ENCODE measurements at regions not wholly inside any gene's neighbourhood (a gene's known extent, or its start where the extent isn't known, plus 50 kb on each side); places are given as distances from the start of the nearest gene placed in this dataset.
"Not testable (repeated sequence)": the region's sequence is repeated elsewhere in the genome, so short reads cannot be mapped to it uniquely, and the experiment has no call there.

- no peak for DNase-seq
These were observed 190.2 kb downstream of the EDN1 start for GRCh38 chr6:12480379-12480778.

GRCh38 chr6:12481292-12481691 is 191.1 kb downstream of the EDN1 start:
- DNase-seq: no peak

- DNase-seq: no peak
These were observed 191.7 kb downstream of the EDN1 start for GRCh38 chr6:12481850-12482249.

- DNase-seq: no peak
These were observed 192.5 kb downstream of the EDN1 start for GRCh38 chr6:12482386-12483375.

GRCh38 chr6:12483712-12484111 is 193.6 kb downstream of the EDN1 start:
- peak; percentile 1 for DNase-seq

GRCh38 chr6:12484519-12484918 is 194.4 kb downstream of the EDN1 start:
- DNase-seq: no peak

- no peak for DNase-seq
These were observed 195.1 kb downstream of the EDN1 start for GRCh38 chr6:12485226-12485764.

GRCh38 chr6:12485837-12486236 is 195.7 kb downstream of the EDN1 start:
- no peak for DNase-seq

GRCh38 chr6:12490351-12490903 is 200.3 kb downstream of the EDN1 start:
- DNase-seq: no peak

GRCh38 chr6:12490904-12491571 is 200.9 kb downstream of the EDN1 start:
- peak; percentile 11 for DNase-seq

- DNase-seq: not testable (repeated sequence)
These were observed 202.8 kb downstream of the EDN1 start for GRCh38 chr6:12492929-12493328.

GRCh38 chr6:12493446-12493845 is 203.3 kb downstream of the EDN1 start:
- no peak for DNase-seq

GRCh38 chr6:12494161-12494560 is 204.0 kb downstream of the EDN1 start:
- no peak for DNase-seq

GRCh38 chr6:12501990-12502389 is 211.8 kb downstream of the EDN1 start:
- DNase-seq: no peak

GRCh38 chr6:12504325-12504966 is 212.1 kb upstream of the PHACTR1 start:
- peak; percentile 30 for DNase-seq

- DNase-seq: no peak
These were observed 211.1 kb upstream of the PHACTR1 start for GRCh38 chr6:12505486-12505885.

GRCh38 chr6:12506159-12506558 is 210.4 kb upstream of the PHACTR1 start:
- DNase-seq: no peak

GRCh38 chr6:12507636-12508035 is 208.9 kb upstream of the PHACTR1 start:
- no peak for DNase-seq

GRCh38 chr6:12508553-12508952 is 208.0 kb upstream of the PHACTR1 start:
- no peak for DNase-seq

- no peak for DNase-seq
These were observed 207.5 kb upstream of the PHACTR1 start for GRCh38 chr6:12509060-12509459.

GRCh38 chr6:12516070-12516469 is 200.5 kb upstream of the PHACTR1 start:
- no peak for DNase-seq

GRCh38 chr6:12522347-12522746 is 194.2 kb upstream of the PHACTR1 start:
- no peak for DNase-seq

GRCh38 chr6:12523726-12524125 is 192.8 kb upstream of the PHACTR1 start:
- DNase-seq: no peak
